ENCODE measurements at regions not wholly inside any gene's neighbourhood (a gene's known extent, or its start where the extent isn't known, plus 50 kb on each side); places are given as distances from the start of the nearest gene placed in this dataset.
"Not testable (repeated sequence)": the region's sequence is repeated elsewhere in the genome, so short reads cannot be mapped to it uniquely, and the experiment has no call there.

DNA sequence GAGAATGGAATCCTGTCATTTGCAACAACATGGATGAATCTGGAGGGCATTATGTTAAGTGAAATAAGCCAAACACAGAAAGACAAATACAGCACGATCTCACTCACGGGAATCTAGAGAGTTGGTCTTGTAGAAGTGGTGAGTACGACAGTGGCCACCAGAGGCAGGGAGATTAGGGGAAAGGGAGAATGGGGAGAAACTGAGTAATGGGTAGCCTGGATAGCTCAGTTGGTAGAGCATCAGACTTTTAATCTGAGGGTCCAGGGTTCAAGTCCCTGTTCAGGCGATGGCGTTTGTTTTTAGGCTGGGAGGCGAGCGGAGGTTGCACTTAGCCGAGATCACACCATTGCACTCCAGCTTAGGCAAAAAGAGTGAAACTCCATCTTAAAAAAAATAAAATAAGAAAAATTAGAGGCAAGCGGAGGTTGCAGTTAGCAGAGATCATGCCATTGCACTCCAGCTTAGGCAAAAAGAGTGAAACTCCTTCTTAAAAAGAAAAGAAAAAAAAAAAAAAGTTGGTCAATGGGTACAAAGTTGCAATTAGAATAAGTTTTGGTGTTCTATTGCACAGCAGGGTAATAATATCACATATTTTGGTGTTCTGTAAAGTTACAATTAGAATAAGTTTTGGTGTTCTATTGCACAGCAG is 95.7 kb upstream of the UBASH3B start:
- no peak for ATAC-seq
- Mint-ChIP-seq H3K9me3 (no peaks in the 10 kb centered on the region), H3K36me3 (no peaks in the 10 kb centered on the region), H3K27ac (no peak overlapping the region), H3K4me3 (no peak overlapping the region), H3K4me1 (no peaks in the 10 kb centered on the region)
- no peak for DNase-seq (ENCODE audit: low spot score in 2 of 2)

DNA sequence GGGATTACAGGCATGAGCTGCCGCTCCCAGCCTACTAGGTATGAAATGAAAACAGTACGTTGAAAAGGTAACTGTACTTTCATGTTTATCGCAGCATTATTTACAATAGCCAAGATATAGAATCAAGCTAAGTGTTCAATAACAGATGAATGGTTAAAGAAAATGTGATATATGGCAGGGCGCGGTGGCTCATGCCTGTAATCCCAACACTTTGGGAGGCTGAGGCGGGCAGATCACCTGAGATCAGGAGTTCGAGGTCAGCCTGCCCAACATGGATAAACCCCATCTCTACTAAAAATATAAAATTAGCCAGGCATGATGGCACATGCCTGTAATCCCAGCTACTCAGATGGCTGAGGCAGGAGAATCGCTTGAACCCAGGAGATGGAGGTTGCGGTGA is 96.3 kb upstream of the UBASH3B start:
- not testable (repeated sequence) for H3K9me3 Mint-ChIP-seq

DNA sequence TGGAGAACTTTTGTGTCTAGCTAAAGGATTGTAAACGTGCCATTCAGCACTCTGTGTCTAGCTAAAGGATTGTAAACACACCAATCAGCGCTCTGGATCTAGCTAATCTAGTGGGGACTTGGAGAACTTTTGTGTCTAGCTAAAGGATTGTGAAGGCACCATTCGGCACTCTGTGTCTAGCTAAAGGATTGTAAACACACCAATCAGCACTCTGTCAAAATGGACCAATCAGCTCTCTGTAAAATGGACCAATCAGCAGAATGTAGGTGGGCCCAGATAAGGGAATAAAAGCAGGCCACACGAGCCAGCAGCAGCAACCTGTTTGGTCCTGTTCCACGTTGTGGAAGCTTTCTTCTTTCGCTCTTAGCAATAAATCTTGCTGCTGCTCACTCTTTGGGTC is 98.4 kb upstream of the UBASH3B start:
- not testable (repeated sequence) for H3K4me1 Mint-ChIP-seq; H3K9me3 Mint-ChIP-seq; H3K4me3 Mint-ChIP-seq; ATAC-seq; DNase-seq (ENCODE audit: low spot score in 2 of 2); H3K27ac Mint-ChIP-seq; H3K36me3 Mint-ChIP-seq

More for the DNA sequence above, 96.3 kb upstream of the UBASH3B start:
- not testable (repeated sequence) for ATAC-seq; DNase-seq (ENCODE audit: low spot score in 2 of 2); H3K4me1 Mint-ChIP-seq; H3K36me3 Mint-ChIP-seq; H3K4me3 Mint-ChIP-seq; H3K27ac Mint-ChIP-seq

DNA sequence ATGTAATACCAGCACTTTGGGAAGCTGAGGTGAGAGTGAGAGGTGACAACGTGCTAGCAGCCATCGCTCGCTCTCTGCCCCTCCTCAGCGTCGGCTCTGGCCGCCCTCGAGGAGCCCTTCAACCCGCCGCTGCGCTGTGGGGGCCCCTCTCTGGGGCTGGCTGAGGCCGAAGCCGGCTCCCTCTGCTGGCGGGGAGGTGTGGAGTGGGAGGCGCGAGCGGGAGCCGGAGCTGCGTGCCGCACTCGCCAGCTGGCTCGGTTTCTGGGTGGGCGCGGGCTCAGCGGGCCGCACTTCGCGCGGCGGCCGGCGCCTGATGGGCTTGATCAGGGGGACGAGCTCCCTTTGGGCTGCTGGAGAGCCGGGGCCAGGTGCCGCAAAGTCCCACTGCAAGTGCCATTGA is 98.9 kb upstream of the UBASH3B start:
- Mint-ChIP-seq H3K9me3 (no peaks in the 10 kb centered on the region), H3K36me3 (no peaks in the 10 kb centered on the region), H3K4me1 (no peaks in the 10 kb centered on the region), H3K27ac (no peak overlapping the region), H3K4me3 (no peak overlapping the region)
- no peak for DNase-seq (ENCODE audit: low spot score in 2 of 2)
- ATAC-seq: peak; percentile 43

DNA sequence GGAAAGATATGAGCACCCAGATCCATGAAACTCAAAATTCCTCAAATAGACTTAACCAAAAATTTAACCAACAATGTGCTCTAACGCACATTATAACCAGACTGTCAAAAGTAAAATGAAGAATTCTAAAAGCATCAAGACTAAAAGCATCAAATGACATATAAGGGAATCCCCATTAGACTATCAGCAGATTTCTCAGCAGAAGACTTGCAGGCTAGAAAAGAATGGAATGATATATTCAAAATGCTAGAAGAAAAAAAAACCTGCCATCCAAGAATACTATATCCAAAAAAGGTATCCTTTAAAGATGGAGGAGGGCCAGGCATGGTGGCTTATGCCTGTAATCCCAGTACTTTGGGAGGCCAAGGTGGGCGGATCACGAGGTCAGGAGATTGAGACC is 117.5 kb upstream of the UBASH3B start:
- no peak overlapping the region for H3K4me3 Mint-ChIP-seq
- peaks cover 25% of the 10 kb centered on the region for H3K9me3 Mint-ChIP-seq
- DNase-seq (ENCODE audit: low spot score in 2 of 2) (no peak), ATAC-seq (no peak)
- no peaks in the 10 kb centered on the region for H3K4me1 Mint-ChIP-seq
- H3K36me3 Mint-ChIP-seq: no peaks in the 10 kb centered on the region
- no peak overlapping the region for H3K27ac Mint-ChIP-seq

DNA sequence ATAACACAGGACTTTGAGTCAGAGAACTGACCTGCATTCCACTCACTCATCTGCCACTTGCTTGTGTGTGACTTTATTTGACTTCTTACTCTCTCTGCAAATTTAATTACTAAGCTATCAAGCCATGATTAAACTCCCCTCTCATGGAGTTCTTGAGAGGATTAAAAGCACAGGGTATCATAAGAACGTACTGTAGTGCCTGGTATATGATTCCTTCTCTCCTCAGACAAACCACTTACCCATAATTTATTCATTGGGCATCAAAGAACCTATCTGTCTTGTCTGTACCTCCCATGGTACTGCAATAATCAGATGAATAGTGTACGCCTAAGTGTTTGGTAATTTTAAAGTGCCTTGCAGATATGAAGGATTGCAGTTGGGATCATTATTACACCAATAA is 130.6 kb upstream of the UBASH3B start:
- no peak for DNase-seq (ENCODE audit: low spot score in 2 of 2)
- H3K4me3 Mint-ChIP-seq: no peak overlapping the region
- no peak for ATAC-seq
- no peaks in the 10 kb centered on the region for H3K36me3 Mint-ChIP-seq
- H3K9me3 Mint-ChIP-seq: no peaks in the 10 kb centered on the region
- H3K27ac Mint-ChIP-seq: no peak overlapping the region
- H3K4me1 Mint-ChIP-seq: no peaks in the 10 kb centered on the region

DNA sequence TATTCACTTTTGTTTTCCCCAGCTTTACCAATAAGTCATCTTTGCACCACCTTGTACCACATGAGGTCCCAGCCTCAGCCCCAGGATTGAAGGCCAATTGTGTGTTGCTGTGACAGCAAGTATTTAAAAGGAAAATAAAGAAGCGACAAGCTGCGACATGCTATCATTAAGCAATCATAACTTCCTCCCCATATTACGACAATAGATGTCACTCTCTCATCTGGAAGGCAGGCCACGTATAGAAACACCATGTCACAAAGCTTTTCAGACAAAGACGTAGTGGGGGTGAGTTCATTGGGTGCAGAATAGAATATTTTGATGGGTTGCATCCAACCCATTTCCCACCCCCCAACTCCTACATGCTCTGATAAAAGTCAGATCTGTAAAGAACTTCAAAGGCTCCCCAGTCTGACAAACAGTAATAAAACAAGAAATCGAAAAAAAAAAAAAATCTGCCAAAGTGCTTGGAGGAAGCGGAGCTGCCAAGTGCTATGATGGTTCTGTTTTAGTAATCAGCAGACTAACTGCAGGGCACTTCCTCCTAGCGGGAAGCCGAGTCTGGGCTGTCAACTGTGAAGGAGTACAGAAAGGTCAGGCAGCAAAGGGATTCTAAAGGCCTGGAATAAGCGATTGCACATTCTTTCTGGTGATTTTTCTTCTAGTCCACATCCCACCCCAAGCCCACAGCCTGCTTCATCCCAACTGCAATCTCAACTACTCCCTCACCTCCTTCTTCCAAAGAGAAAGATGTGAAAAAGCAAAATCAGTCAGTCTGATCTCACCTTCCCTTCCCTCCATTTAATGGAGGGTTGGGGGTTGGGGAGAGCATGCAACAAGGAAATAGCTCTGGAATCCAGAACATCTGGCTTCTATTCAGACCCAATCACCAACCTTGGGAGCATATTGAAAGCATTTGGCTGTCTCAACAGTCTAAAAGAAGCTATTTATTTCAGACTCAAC is 131.4 kb upstream of the UBASH3B start:
- no peak overlapping the region for H3K4me3 Mint-ChIP-seq
- H3K27ac Mint-ChIP-seq: no peak overlapping the region
- DNase-seq (ENCODE audit: low spot score in 2 of 2): no peak
- no peaks in the 10 kb centered on the region for H3K4me1 Mint-ChIP-seq
- no peak for ATAC-seq
- H3K9me3 Mint-ChIP-seq: no peaks in the 10 kb centered on the region
- no peaks in the 10 kb centered on the region for H3K36me3 Mint-ChIP-seq

DNA sequence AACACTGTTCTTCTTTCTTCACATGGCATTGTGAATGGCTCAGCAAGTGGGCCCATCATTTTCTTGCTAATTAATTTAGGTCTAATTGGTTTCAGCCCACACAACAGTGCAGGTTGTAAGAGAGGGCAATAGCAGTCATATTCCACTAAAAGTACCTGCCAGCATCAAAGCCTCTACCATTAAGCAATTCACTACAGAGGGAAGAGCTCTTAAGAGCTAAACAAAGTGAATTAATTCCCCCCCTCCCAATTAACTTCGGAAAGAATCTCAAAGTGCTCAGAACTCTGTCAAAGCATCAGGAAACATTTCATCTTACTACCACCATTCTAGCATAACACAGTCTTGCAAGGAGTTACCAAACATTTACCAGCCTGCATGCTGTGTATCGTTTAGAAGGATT is 133.9 kb upstream of the UBASH3B start:
- no peaks in the 10 kb centered on the region for H3K9me3 Mint-ChIP-seq
- H3K36me3 Mint-ChIP-seq: no peaks in the 10 kb centered on the region
- DNase-seq (ENCODE audit: low spot score in 2 of 2) (no peak), ATAC-seq (no peak)
- H3K4me1 Mint-ChIP-seq: no peaks in the 10 kb centered on the region
- no peak overlapping the region for H3K4me3 Mint-ChIP-seq
- H3K27ac Mint-ChIP-seq: no peak overlapping the region

DNA sequence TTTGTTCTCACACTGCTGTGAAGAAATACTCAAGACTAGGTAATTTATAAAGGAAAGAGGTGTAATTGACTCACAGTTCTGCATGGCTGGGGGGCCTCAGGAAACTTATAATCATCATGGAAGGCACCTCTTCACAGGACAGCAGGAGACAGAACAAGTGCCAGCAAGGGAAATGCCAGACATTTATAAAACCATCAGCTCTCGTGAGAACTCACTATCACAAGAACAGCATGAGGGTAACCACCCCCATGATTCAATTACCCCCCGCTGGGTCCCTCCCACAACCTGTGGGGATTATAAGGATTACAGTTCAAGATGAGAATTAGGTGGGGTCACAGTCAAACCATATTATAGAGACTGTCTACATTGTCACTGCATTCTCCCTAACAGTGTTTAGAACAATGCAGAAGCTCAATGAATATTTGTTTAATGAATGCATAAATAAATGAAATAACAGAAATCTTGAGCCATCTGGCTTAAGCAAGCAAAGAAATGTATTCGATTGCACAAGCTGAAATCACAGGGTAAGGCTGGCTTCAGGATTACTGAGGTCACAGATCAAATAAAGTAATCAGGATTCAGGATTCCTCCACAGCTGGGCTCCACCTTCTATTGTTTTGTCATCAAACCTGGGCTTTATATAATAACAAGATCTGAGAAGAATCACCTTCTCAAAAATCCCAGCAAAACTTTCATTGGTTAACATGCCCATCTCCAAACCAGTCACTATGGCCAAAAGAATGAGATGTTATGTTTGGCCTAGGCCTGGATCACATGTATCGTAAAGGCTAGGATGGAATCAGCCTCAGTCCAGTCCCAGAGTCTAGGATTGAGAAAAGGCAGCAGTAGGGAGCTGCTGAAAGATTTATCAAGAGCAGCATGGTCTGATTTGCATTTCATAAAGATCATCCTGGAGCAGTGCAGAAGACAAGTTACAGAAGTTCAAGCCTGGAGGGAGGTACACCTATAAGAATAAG is 137.8 kb upstream of the UBASH3B start:
- no peak for DNase-seq (ENCODE audit: low spot score in 2 of 2)
- Mint-ChIP-seq H3K4me1 (no peaks in the 10 kb centered on the region), H3K27ac (no peak overlapping the region), H3K9me3 (no peaks in the 10 kb centered on the region), H3K4me3 (no peak overlapping the region), H3K36me3 (no peaks in the 10 kb centered on the region)
- no peak for ATAC-seq

DNA sequence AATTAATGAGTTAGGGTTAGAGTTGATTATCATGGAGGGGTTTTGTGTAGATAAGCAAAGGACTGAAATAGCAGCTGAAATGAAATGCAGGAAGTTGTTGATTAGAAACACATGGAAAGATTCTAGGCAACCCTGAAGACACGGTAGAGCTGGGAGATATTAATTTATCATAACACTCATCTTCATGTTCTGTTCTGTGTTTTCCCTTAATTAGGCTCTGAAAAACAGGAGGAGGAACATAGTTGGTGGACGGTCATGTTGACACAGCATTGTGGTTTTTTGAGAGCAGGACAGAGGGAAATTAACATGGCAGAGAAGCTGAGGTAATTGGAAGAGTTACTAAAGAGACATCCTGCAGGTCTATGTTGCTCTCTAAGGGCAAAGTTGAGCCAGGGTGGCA is 138.8 kb upstream of the UBASH3B start:
- no peak for ATAC-seq
- Mint-ChIP-seq H3K9me3 (no peaks in the 10 kb centered on the region), H3K36me3 (no peaks in the 10 kb centered on the region), H3K4me1 (no peaks in the 10 kb centered on the region), H3K27ac (no peak overlapping the region), H3K4me3 (no peak overlapping the region)
- DNase-seq (ENCODE audit: low spot score in 2 of 2): no peak

DNA sequence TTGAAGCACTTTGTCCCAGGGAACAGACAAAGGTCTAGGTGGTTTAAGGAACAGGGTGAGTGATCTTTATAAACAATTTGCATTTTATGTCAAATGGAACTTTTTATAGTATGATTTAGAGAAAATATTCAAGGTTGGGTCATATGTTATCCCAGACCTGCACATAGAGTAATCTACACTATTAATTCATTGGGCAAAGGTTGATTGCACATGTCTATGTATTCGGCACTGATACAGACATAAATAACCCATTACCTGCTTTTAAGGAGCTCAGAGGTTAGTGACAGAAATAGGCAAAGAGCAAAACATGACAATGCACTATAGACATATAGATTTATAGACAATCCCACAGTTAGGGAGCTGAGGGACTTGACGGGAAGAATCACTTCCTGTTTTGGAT is 141.5 kb upstream of the UBASH3B start:
- Mint-ChIP-seq H3K4me1 (no peaks in the 10 kb centered on the region), H3K27ac (no peak overlapping the region), H3K9me3 (no peaks in the 10 kb centered on the region), H3K36me3 (no peaks in the 10 kb centered on the region), H3K4me3 (no peak overlapping the region)
- DNase-seq (ENCODE audit: low spot score in 2 of 2) (no peak), ATAC-seq (no peak)

DNA sequence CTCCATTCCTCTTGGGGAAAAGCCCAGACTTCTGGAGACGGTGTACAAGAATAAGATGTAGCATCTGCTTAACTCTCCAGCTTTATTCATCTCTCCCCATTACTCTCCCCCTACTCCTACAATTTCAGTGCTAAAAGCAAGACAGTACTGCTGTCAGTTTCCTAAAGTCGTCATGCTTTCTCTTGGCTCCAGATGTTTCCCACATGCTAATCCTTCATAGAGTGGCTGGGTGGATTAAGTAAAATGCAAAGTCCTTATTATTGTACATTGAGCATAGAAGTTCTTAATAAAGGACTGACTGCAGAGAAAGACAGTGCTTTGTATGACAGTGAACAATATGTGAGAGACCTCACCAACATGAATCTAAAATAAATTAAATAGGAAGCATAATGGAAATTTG is 142.2 kb upstream of the UBASH3B start:
- Mint-ChIP-seq H3K4me1 (no peaks in the 10 kb centered on the region), H3K4me3 (no peak overlapping the region), H3K36me3 (no peaks in the 10 kb centered on the region), H3K9me3 (no peaks in the 10 kb centered on the region), H3K27ac (no peak overlapping the region)
- ATAC-seq: no peak
- DNase-seq (ENCODE audit: low spot score in 2 of 2): no peak

DNA sequence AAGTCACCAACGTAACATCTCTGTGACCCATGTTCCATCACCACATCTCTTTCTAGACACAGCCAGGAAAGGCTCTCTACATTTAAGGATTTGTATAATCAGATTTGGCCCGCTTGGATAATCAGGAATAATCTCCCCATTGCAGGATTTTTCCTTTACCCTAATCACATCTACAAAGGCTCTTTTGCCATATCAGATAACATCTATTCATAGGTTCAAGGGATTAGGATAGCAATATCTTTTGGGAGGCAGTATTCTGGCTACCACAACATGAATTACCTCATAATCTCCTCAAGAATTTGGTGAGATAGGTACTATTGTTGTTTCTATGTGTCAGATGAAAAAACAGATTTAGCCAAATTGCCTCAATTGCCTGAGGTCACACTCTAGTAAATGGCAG is 142.8 kb upstream of the UBASH3B start:
- H3K27ac Mint-ChIP-seq: no peak overlapping the region
- no peak overlapping the region for H3K4me3 Mint-ChIP-seq
- no peaks in the 10 kb centered on the region for H3K4me1 Mint-ChIP-seq
- ATAC-seq (no peak), DNase-seq (ENCODE audit: low spot score in 2 of 2) (no peak)
- H3K36me3 Mint-ChIP-seq: no peaks in the 10 kb centered on the region
- H3K9me3 Mint-ChIP-seq: no peaks in the 10 kb centered on the region

DNA sequence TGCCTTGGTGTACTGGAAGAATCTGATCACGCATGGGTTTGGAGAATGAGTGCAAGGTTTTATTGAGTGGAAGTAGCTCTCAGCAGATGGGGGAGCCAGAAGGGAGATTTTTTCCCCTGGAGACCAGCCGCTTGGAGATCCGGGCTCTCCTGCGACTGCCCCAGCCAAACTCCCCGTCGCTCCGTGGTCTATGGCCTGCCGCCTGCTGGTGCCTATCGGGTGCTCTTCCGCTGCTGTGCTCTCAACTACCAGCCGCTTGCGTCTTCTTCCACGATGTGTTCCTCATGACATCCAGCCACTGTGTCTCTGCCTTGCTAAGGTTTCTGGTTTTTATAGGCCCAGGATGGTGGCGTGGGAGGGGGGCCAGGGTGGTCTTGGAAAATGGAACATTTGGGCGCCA is 145.6 kb upstream of the UBASH3B start:
- DNase-seq (ENCODE audit: low spot score in 2 of 2) (no peak), ATAC-seq (no peak)
- H3K4me3 Mint-ChIP-seq: no peak overlapping the region
- H3K9me3 Mint-ChIP-seq: no peaks in the 10 kb centered on the region
- no peaks in the 10 kb centered on the region for H3K36me3 Mint-ChIP-seq
- no peak overlapping the region for H3K27ac Mint-ChIP-seq
- H3K4me1 Mint-ChIP-seq: peaks cover 5% of the 10 kb centered on the region

DNA sequence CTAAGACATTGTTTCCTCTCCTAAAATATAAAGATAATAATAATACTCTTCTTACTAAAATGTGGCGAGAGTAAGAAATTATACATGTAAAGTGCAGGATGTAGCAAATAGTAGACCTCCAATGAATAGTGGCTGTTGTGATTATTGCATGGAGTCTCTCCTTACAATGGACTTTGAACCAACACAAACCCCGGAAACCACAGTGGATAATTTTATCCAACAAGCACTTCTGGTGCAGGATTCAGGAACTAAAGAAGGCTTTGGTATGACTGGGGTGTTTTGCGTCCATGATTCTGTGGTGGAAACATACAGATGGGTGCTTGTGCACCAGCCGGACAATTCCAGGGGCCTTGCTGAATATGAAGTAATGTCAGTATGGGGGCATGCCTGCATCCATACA is 146.4 kb upstream of the UBASH3B start:
- Mint-ChIP-seq H3K9me3 (no peaks in the 10 kb centered on the region), H3K4me3 (no peak overlapping the region), H3K27ac (no peak overlapping the region), H3K4me1 (peaks cover 5% of the 10 kb centered on the region), H3K36me3 (no peaks in the 10 kb centered on the region)
- no peak for ATAC-seq
- no peak for DNase-seq (ENCODE audit: low spot score in 2 of 2)
